RWPE2 (cell line): ENCODE measurements at regions not wholly inside any gene's neighbourhood (a gene's known extent, or its start where the extent isn't known, plus 50 kb on each side); places are given as distances from the start of the nearest gene placed in this dataset.

Source experiments
- ATAC-seq: fragments of 200-7000 bp; cut with Tn5 transposase; 3 replicates; pipeline ENCODE4 v1.9.1; 2021; ENCODE audit warnings: low read depth
- DNase-seq: peaks from one replicate; pipeline ENCODE4 v3.0.0-alpha.2; 2020; ENCODE audit warnings: low spot score
- H3K27ac ChIP-seq: fragments of 450-650 bp; 2 replicates; pipeline ENCODE4 v1.5.1; 2017; ENCODE audit warnings: mild to moderate bottlenecking; ENCODE audit not compliant: poor library complexity, severe bottlenecking
- H3K27me3 ChIP-seq: fragments of 250-450 bp; sonication (Bioruptor Pico); 2 replicates; pipeline ENCODE4 v1.5.1; 2021; ENCODE audit warnings: mild to moderate bottlenecking, moderate library complexity; ENCODE audit not compliant: insufficient read depth, poor library complexity, severe bottlenecking
- H3K36me3 ChIP-seq: fragments of 250-450 bp; sonication (Bioruptor Pico); 2 replicates; pipeline ENCODE4 v1.5.1; 2020; ENCODE audit warnings: low read depth, mild to moderate bottlenecking, moderate library complexity
- H3K4me1 ChIP-seq: fragments of 250-450 bp; sonication (Bioruptor Pico); 2 replicates; pipeline ENCODE4 v1.5.1; 2021; ENCODE audit warnings: mild to moderate bottlenecking, moderate library complexity; ENCODE audit not compliant: insufficient read depth, poor library complexity, severe bottlenecking
- H3K4me3 ChIP-seq: fragments of 250-450 bp; sonication (Bioruptor Pico); 2 replicates; pipeline ENCODE4 v1.5.1; 2021; ENCODE audit warnings: mild to moderate bottlenecking, moderate library complexity; ENCODE audit not compliant: severe bottlenecking
- H3K9me3 ChIP-seq: fragments of 250-450 bp; sonication (Bioruptor Pico); 2 replicates; pipeline ENCODE4 v1.5.1; 2021; ENCODE audit warnings: mild to moderate bottlenecking, moderate library complexity; ENCODE audit not compliant: severe bottlenecking
- TF ChIP-seq, protein P1 (sequence below): fragments of 450-650 bp; IDR thresholded peaks from one replicate; pipeline ENCODE4 v1.5.1; 2017; ENCODE audit warnings: mild to moderate bottlenecking, moderate library complexity; ENCODE audit not compliant: poor library complexity, severe bottlenecking

- no peaks in the 10 kb centered on the region for H3K4me1 ChIP-seq
- H3K9me3 ChIP-seq, result no peaks in the 10 kb centered on the region
- ATAC-seq, result no peak
- H3K27ac ChIP-seq, result no peak overlapping the region
- TF ChIP-seq, protein P1, sequence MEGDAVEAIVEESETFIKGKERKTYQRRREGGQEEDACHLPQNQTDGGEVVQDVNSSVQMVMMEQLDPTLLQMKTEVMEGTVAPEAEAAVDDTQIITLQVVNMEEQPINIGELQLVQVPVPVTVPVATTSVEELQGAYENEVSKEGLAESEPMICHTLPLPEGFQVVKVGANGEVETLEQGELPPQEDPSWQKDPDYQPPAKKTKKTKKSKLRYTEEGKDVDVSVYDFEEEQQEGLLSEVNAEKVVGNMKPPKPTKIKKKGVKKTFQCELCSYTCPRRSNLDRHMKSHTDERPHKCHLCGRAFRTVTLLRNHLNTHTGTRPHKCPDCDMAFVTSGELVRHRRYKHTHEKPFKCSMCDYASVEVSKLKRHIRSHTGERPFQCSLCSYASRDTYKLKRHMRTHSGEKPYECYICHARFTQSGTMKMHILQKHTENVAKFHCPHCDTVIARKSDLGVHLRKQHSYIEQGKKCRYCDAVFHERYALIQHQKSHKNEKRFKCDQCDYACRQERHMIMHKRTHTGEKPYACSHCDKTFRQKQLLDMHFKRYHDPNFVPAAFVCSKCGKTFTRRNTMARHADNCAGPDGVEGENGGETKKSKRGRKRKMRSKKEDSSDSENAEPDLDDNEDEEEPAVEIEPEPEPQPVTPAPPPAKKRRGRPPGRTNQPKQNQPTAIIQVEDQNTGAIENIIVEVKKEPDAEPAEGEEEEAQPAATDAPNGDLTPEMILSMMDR, result no peak
- no peak overlapping the region for H3K4me3 ChIP-seq
- no peaks in the 10 kb centered on the region for H3K27me3 ChIP-seq
- DNase-seq, result no peak
- H3K36me3 ChIP-seq, result no peaks in the 10 kb centered on the region
These were observed 391.5 kb downstream of the GASK1B start for GRCh38 chr4:157781361-157781760.

GRCh38 chr4:157779081-157779480, 393.7 kb downstream of the GASK1B start:
- no peaks in the 10 kb centered on the region for H3K9me3 ChIP-seq

GRCh38 chr4:157776930-157777528, 395.8 kb downstream of the GASK1B start:
- TF ChIP-seq, protein P1, result no peak
- Histone ChIP-seq H3K36me3 (no peaks in the 10 kb centered on the region), H3K9me3 (no peaks in the 10 kb centered on the region), H3K4me1 (no peaks in the 10 kb centered on the region), H3K27me3 (no peaks in the 10 kb centered on the region), H3K27ac (no peak overlapping the region), H3K4me3 (no peak overlapping the region)
- ATAC-seq (no peak), DNase-seq (no peak)

More at GRCh38 chr4:157779081-157779480, 393.7 kb downstream of the GASK1B start:
- Histone ChIP-seq H3K27ac (no peak overlapping the region), H3K4me3 (no peak overlapping the region), H3K27me3 (no peaks in the 10 kb centered on the region), H3K36me3 (no peaks in the 10 kb centered on the region), H3K4me1 (no peaks in the 10 kb centered on the region)
- ATAC-seq (no peak), DNase-seq (no peak)
- TF ChIP-seq, protein P1, result no peak

DNA sequence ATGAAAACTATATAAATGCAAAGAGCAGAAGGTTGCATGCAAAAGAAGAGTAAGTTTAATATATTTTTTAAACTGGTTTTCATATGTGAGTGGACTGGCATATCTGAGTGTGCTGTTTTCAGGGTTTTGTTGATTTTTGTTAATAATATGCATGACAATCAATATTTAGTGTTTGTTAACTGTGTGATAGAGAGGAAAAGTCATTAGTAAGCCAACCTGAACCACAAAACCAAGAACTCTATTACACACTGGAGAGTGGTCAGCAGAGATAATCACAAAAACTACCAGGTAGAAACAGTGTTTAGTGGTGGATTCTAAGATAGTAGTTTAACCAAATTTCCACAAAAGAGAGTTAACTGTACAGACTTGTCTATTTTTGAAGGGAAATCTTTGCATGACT, 396.9 kb downstream of the GASK1B start:
- TF ChIP-seq, protein P1, result no peak
- Histone ChIP-seq H3K36me3 (no peaks in the 10 kb centered on the region), H3K27me3 (no peaks in the 10 kb centered on the region), H3K27ac (no peak overlapping the region), H3K4me3 (no peak overlapping the region), H3K4me1 (no peaks in the 10 kb centered on the region), H3K9me3 (no peaks in the 10 kb centered on the region)
- no peak for DNase-seq
- ATAC-seq, result no peak

GRCh38 chr4:157772907-157773306, 399.9 kb downstream of the GASK1B start:
- DNase-seq, result no peak

More at GRCh38 chr4:157772907-157773306, 399.9 kb downstream of the GASK1B start:
- H3K4me1 ChIP-seq, result no peaks in the 10 kb centered on the region
- ATAC-seq, result no peak
- TF ChIP-seq, protein P1, result no peak
- no peak overlapping the region for H3K4me3 ChIP-seq
- H3K36me3 ChIP-seq, result no peaks in the 10 kb centered on the region
- H3K27me3 ChIP-seq, result no peaks in the 10 kb centered on the region
- no peak overlapping the region for H3K27ac ChIP-seq
- no peaks in the 10 kb centered on the region for H3K9me3 ChIP-seq
